ENCODE measurements at regions not wholly inside any gene's neighbourhood (a gene's known extent, or its start where the extent isn't known, plus 50 kb on each side); places are given as distances from the start of the nearest gene placed in this dataset.

DNA sequence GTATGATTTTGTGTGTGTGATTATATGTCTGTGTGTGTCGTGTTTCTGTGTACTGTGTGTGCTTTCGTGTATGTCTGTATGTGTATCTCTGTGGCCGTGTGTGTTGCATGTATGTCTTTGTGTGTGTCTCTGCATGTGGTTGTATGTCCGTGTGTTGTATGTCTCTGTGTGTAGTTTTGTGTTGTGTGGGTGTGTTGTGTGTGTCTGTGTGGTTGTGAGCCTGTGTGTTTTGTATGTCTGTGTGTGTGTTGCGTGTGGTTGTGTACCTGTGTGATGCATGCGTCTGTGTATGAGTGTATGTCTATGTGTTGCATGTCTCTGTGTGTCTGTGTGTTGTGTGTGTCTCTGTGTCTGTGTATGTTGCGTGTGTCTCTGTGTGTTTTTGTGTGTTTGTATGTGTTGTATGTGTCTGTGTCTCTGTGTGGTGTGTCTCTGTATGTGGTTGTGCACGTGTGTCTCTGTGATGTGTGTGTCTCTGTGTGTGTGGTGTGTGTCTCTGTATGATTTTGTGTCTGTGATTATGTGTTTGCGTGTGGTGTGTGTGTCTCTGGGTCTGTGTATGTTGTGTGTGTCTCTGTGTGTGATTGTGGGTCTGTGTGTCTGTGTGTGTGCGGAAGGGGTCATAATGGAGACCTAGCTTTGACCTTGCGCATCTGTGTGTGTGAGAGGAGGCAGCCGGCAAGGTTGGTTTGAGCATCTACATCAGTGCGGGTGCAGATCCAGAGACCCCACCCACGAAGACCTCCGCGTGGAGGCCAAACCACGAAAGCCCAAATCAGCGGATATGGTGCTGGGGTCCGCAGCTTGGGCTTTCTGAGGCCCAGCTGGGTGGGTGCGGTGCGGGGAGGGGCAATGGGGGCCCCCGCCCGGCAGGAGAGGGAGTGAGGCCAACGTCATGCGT lies 212.6 kb upstream of the GSE1 start (continued):
- TF ChIP-seq, protein P1, sequence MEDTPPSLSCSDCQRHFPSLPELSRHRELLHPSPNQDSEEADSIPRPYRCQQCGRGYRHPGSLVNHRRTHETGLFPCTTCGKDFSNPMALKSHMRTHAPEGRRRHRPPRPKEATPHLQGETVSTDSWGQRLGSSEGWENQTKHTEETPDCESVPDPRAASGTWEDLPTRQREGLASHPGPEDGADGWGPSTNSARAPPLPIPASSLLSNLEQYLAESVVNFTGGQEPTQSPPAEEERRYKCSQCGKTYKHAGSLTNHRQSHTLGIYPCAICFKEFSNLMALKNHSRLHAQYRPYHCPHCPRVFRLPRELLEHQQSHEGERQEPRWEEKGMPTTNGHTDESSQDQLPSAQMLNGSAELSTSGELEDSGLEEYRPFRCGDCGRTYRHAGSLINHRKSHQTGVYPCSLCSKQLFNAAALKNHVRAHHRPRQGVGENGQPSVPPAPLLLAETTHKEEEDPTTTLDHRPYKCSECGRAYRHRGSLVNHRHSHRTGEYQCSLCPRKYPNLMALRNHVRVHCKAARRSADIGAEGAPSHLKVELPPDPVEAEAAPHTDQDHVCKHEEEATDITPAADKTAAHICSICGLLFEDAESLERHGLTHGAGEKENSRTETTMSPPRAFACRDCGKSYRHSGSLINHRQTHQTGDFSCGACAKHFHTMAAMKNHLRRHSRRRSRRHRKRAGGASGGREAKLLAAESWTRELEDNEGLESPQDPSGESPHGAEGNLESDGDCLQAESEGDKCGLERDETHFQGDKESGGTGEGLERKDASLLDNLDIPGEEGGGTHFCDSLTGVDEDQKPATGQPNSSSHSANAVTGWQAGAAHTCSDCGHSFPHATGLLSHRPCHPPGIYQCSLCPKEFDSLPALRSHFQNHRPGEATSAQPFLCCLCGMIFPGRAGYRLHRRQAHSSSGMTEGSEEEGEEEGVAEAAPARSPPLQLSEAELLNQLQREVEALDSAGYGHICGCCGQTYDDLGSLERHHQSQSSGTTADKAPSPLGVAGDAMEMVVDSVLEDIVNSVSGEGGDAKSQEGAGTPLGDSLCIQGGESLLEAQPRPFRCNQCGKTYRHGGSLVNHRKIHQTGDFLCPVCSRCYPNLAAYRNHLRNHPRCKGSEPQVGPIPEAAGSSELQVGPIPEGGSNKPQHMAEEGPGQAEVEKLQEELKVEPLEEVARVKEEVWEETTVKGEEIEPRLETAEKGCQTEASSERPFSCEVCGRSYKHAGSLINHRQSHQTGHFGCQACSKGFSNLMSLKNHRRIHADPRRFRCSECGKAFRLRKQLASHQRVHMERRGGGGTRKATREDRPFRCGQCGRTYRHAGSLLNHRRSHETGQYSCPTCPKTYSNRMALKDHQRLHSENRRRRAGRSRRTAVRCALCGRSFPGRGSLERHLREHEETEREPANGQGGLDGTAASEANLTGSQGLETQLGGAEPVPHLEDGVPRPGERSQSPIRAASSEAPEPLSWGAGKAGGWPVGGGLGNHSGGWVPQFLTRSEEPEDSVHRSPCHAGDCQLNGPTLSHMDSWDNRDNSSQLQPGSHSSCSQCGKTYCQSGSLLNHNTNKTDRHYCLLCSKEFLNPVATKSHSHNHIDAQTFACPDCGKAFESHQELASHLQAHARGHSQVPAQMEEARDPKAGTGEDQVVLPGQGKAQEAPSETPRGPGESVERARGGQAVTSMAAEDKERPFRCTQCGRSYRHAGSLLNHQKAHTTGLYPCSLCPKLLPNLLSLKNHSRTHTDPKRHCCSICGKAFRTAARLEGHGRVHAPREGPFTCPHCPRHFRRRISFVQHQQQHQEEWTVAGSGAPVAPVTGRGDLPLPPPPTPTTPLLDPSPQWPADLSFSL (CRISPR knock-in tag; IDR thresholded peaks at IDR 0.05): peak; percentile 93
- TF ChIP-seq SOX6 (IDR thresholded peaks at IDR 0.05) (peak; percentile 71; the same call in 1 of the 2 replicates), SOX6 (CRISPR knock-in tag; IDR thresholded peaks at IDR 0.05) (no peak), TP53 (CRISPR knock-in tag; conservative IDR thresholded peaks at IDR 0.05) (no peak), FOSL1 (CRISPR knock-in tag; IDR thresholded peaks at IDR 0.05; ENCODE audit: borderline replicate concordance) (no peak), ARNT (IDR thresholded peaks at IDR 0.05) (peak; percentile 70; the same call in 1 of the 2 replicates), THAP11 (CRISPR knock-in tag; IDR thresholded peaks at IDR 0.05) (no peak), TRIM24 (CRISPR knock-in tag; IDR thresholded peaks at IDR 0.05) (0 out of 2 replicates have a peak, but pooled peaks have one; percentile 40), AKAP8 (CRISPR knock-in tag; IDR thresholded peaks at IDR 0.05) (peak; percentile 65; the same call in 1 of the 2 replicates), CREB1 (IDR thresholded peaks at IDR 0.05) (0 out of 2 replicates have a peak, but pooled peaks have one; percentile 10), CREB1 (CRISPR knock-in tag; IDR thresholded peaks at IDR 0.05) (no peak), ZNF207 (IDR thresholded peaks at IDR 0.05; ENCODE audit: borderline replicate concordance) (peak; percentile 95), RAD51 (IDR thresholded peaks at IDR 0.05; ENCODE audit: borderline replicate concordance) (peak; percentile 24; the same call in 1 of the 2 replicates), HOXA9 (CRISPR knock-in tag; IDR thresholded peaks at IDR 0.05; ENCODE audit: borderline replicate concordance) (0 out of 2 replicates have a peak, but pooled peaks have one; percentile 36), NBN (conservative IDR thresholded peaks at IDR 0.05) (peak; percentile 32; the same call in 1 of the 2 replicates), FOXP1 (IDR thresholded peaks at IDR 0.05) (peak; percentile 46), FOXP1 (CRISPR knock-in tag; IDR thresholded peaks at IDR 0.05) (no peak)
- TF ChIP-seq, protein P2, sequence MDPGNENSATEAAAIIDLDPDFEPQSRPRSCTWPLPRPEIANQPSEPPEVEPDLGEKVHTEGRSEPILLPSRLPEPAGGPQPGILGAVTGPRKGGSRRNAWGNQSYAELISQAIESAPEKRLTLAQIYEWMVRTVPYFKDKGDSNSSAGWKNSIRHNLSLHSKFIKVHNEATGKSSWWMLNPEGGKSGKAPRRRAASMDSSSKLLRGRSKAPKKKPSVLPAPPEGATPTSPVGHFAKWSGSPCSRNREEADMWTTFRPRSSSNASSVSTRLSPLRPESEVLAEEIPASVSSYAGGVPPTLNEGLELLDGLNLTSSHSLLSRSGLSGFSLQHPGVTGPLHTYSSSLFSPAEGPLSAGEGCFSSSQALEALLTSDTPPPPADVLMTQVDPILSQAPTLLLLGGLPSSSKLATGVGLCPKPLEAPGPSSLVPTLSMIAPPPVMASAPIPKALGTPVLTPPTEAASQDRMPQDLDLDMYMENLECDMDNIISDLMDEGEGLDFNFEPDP (CRISPR knock-in tag; conservative IDR thresholded peaks at IDR 0.05): 0 out of 2 replicates have a peak, but pooled peaks have one; percentile 37
- TF ChIP-seq, protein P3, sequence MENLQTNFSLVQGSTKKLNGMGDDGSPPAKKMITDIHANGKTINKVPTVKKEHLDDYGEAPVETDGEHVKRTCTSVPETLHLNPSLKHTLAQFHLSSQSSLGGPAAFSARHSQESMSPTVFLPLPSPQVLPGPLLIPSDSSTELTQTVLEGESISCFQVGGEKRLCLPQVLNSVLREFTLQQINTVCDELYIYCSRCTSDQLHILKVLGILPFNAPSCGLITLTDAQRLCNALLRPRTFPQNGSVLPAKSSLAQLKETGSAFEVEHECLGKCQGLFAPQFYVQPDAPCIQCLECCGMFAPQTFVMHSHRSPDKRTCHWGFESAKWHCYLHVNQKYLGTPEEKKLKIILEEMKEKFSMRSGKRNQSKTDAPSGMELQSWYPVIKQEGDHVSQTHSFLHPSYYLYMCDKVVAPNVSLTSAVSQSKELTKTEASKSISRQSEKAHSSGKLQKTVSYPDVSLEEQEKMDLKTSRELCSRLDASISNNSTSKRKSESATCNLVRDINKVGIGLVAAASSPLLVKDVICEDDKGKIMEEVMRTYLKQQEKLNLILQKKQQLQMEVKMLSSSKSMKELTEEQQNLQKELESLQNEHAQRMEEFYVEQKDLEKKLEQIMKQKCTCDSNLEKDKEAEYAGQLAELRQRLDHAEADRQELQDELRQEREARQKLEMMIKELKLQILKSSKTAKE (CRISPR knock-in tag; IDR thresholded peaks at IDR 0.05; ENCODE audit: borderline replicate concordance): peak; percentile 26; the same call in 1 of the 2 replicates
